MCF 10A (cell line): ENCODE measurements at regions not wholly inside any gene's neighbourhood (a gene's known extent, or its start where the extent isn't known, plus 50 kb on each side); places are given as distances from the start of the nearest gene placed in this dataset.
"Not testable (repeated sequence)": the region's sequence is repeated elsewhere in the genome, so short reads cannot be mapped to it uniquely, and the experiment has no call there.

ENCODE experiments used
- BruUV-seq: library from RNA; stranded (reverse); fragments of 400-500 nt; replicated peaks from 2 replicates; lab custom pipeline; 2021; lab: Mats Ljungman, UMichigan
- CTCF ChIA-PET: fragments of 300-600 bp; sonication (Branson Sonifier 250); formaldehyde crosslinking; extraction: SDS; loops from one replicate; lab custom pipeline; 2021; ENCODE audit warnings: antibody characterized with exemption, inconsistent platforms; lab: Yijun Ruan, JAX
- POLR2A ChIA-PET: fragments of 300-600, 350-650 bp; sonication (Branson Sonifier 250); formaldehyde crosslinking; extraction: SDS; loops from one replicate; lab custom pipeline; 2020; ENCODE audit warnings: antibody characterized with exemption, inconsistent platforms; lab: Yijun Ruan, JAX
- DNase-seq: peaks from one replicate; pipeline ENCODE4 v3.0.0-alpha.2; 2018; ENCODE audit not compliant: unreplicated experiment
- H3K27ac Mint-ChIP-seq: one replicate; pipeline ENCODE4 v1.8.0; 2022; ENCODE audit warnings: mild to moderate bottlenecking, low read depth, mixed read lengths; ENCODE audit not compliant: unreplicated experiment
- H3K27me3 Mint-ChIP-seq: one replicate; pipeline ENCODE4 v1.8.0; 2022; ENCODE audit warnings: mixed read lengths; ENCODE audit not compliant: insufficient read depth, unreplicated experiment
- H3K36me3 Mint-ChIP-seq: one replicate; pipeline ENCODE4 v1.8.0; 2022; ENCODE audit warnings: mild to moderate bottlenecking, moderate library complexity, mixed read lengths; ENCODE audit not compliant: insufficient read depth, unreplicated experiment
- H3K4me1 Mint-ChIP-seq: one replicate; pipeline ENCODE4 v1.8.0; 2022; ENCODE audit warnings: mixed read lengths; ENCODE audit not compliant: insufficient read depth, unreplicated experiment
- H3K4me3 Mint-ChIP-seq: one replicate; pipeline ENCODE4 v1.8.0; 2022; ENCODE audit warnings: mild to moderate bottlenecking, moderate library complexity, mixed read lengths; ENCODE audit not compliant: unreplicated experiment
- H3K9me3 Mint-ChIP-seq: one replicate; pipeline ENCODE4 v1.8.0; 2022; ENCODE audit warnings: mixed read lengths; ENCODE audit not compliant: unreplicated experiment
- CTCF ChIP-seq: fragments of 200-600 bp; IDR thresholded peaks from one replicate; pipeline ENCODE4 v1.8.0; 2022; ENCODE audit warnings: antibody characterized with exemption, mild to moderate bottlenecking; ENCODE audit not compliant: unreplicated experiment
- intact Hi-C: fragments of 100-400 bp; cut with micrococcal nuclease; formaldehyde crosslinking; loops from 2 replicates; pipeline ENCODE4 v1.14.1; 2022

- POLR2A ChIA-PET = interaction anchor here (1.0 to 1.2 kb wide), 3 partner anchors 9 to 201 kb away, joined by 3 to 6 read pairs (median 4); no protein-coding TSS in a partner anchor
- H3K27ac Mint-ChIP-seq = no peak overlapping the region
- no peak overlapping the region for H3K4me3 Mint-ChIP-seq
- H3K36me3 Mint-ChIP-seq = no peaks in the 10 kb centered on the region
- no peaks in the 10 kb centered on the region for H3K9me3 Mint-ChIP-seq
- CTCF ChIA-PET = interaction anchor here (0.6 to 1.5 kb wide), 4 partner anchors 11 to 358 kb away, joined by 3 to 5 read pairs (median 3); no protein-coding TSS in a partner anchor
- H3K27me3 Mint-ChIP-seq = no peaks in the 10 kb centered on the region
- no TSS peak for BruUV-seq
- H3K4me1 Mint-ChIP-seq = peaks cover 14% of the 10 kb centered on the region
- intact Hi-C loops = no loop called here
- TF ChIP-seq CTCF = no peak
- no peak for DNase-seq
Measured at GRCh38 chr1:221972276-221973235, 230.7 kb upstream of the DUSP10 start.

GRCh38 chr1:221971035-221971434, 229.1 kb upstream of the DUSP10 start:
- DNase-seq, H3K27ac Mint-ChIP-seq, H3K27me3 Mint-ChIP-seq, H3K4me3 Mint-ChIP-seq, BruUV-seq, intact Hi-C loops, H3K9me3 Mint-ChIP-seq, H3K36me3 Mint-ChIP-seq: not testable (repeated sequence)
- peaks cover 14% of the 10 kb centered on the region for H3K4me1 Mint-ChIP-seq
- ChIA-PET CTCF (interaction anchor here (0.6 to 1.6 kb wide), 3 partner anchors 85 to 152 kb away, joined by 3 read pairs; no protein-coding TSS in a partner anchor), POLR2A (interaction anchor here (2.2 kb wide), 1 partner anchor 13 kb away, joined by 6 read pairs; no protein-coding TSS in a partner anchor)

- CTCF ChIA-PET, H3K4me1 Mint-ChIP-seq, H3K27me3 Mint-ChIP-seq, H3K27ac Mint-ChIP-seq, H3K9me3 Mint-ChIP-seq, DNase-seq, H3K4me3 Mint-ChIP-seq, BruUV-seq, H3K36me3 Mint-ChIP-seq, intact Hi-C loops: not testable (repeated sequence)
- POLR2A ChIA-PET = interaction anchor here (2.2 kb wide), 1 partner anchor 14 kb away, joined by 6 read pairs; no protein-coding TSS in a partner anchor
Measured at GRCh38 chr1:221969298-221969858, 227.5 kb upstream of the DUSP10 start.

GRCh38 chr1:221967538-221967937, 225.6 kb upstream of the DUSP10 start:
- intact Hi-C loops, H3K9me3 Mint-ChIP-seq, POLR2A ChIA-PET, H3K36me3 Mint-ChIP-seq, H3K4me1 Mint-ChIP-seq, BruUV-seq, DNase-seq, CTCF ChIA-PET, H3K4me3 Mint-ChIP-seq, H3K27me3 Mint-ChIP-seq: not testable (repeated sequence)
- H3K27ac Mint-ChIP-seq = peak overlapping the region; percentile 11

GRCh38 chr1:221966888-221967287, 225.0 kb upstream of the DUSP10 start:
- H3K9me3 Mint-ChIP-seq, H3K36me3 Mint-ChIP-seq, BruUV-seq, CTCF ChIA-PET, POLR2A ChIA-PET, intact Hi-C loops, H3K4me1 Mint-ChIP-seq, DNase-seq, H3K4me3 Mint-ChIP-seq, H3K27me3 Mint-ChIP-seq: not testable (repeated sequence)
- peak overlapping the region; percentile 11 for H3K27ac Mint-ChIP-seq

GRCh38 chr1:221965891-221966290, 224.0 kb upstream of the DUSP10 start:
- BruUV-seq, H3K4me3 Mint-ChIP-seq, intact Hi-C loops, H3K9me3 Mint-ChIP-seq, H3K27ac Mint-ChIP-seq, DNase-seq, H3K36me3 Mint-ChIP-seq, H3K27me3 Mint-ChIP-seq: not testable (repeated sequence)
- ChIA-PET POLR2A (interaction anchor here (0.6 kb wide), 1 partner anchor 144 kb away, joined by 3 read pairs; no protein-coding TSS in a partner anchor), CTCF (interaction anchor here (0.6 kb wide), 1 partner anchor 423 kb away, joined by 3 read pairs; no protein-coding TSS in a partner anchor)
- H3K4me1 Mint-ChIP-seq = peaks cover 13% of the 10 kb centered on the region
